Right lobe of liver (tissue), 4 donors: ENCODE measurements at regions not wholly inside any gene's neighbourhood (a gene's known extent, or its start where the extent isn't known, plus 50 kb on each side); places are given as distances from the start of the nearest gene placed in this dataset.

Experiments
- POLR2A ChIP-seq: fragments of 450-650 bp; IDR thresholded peaks from one replicate; pipeline ENCODE4 v1.6.1; 2017; ENCODE audit warnings: antibody characterized with exemption, mild to moderate bottlenecking
- TF ChIP-seq, protein P1 (sequence below), 4 donors: fragments of 200-600 bp in 3 of 4; fragments of 450-650 bp in 1 of 4; IDR thresholded peaks; one replicate each; pipeline versions ENCODE4 v1.5.1 to v1.8.0; 2016 to 2022; ENCODE audit warnings: antibody characterized with exemption in 4 of 4, mild to moderate bottlenecking in 2 of 4
- donor health status: DM: no; HTN: no; CAD: no.
- donor health status: DM: no; HTN: no; CAD: no.
- donor health status: DM: no; HTN: yes; CAD: no.

DNA sequence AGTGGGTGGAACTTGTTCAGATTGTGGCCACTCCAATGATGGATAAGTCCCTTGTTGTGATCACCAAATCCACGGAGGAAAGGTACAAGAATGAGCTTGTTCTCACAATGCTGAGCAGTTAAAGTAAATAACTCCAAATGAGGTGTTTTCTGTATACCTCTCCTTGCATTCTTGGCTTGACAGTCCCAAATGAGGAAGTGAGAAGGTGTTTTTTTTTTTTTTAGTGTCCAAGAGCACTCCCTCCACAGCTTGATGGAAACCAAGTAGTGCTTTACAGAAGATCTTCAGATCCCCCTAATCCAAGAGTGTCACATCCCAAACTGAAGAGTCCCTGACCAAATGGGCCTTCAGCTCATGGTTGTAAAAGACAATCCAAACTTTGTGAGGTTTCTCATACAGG lies 153.6 kb downstream of the ATP23 start:
- TF ChIP-seq, protein P1, sequence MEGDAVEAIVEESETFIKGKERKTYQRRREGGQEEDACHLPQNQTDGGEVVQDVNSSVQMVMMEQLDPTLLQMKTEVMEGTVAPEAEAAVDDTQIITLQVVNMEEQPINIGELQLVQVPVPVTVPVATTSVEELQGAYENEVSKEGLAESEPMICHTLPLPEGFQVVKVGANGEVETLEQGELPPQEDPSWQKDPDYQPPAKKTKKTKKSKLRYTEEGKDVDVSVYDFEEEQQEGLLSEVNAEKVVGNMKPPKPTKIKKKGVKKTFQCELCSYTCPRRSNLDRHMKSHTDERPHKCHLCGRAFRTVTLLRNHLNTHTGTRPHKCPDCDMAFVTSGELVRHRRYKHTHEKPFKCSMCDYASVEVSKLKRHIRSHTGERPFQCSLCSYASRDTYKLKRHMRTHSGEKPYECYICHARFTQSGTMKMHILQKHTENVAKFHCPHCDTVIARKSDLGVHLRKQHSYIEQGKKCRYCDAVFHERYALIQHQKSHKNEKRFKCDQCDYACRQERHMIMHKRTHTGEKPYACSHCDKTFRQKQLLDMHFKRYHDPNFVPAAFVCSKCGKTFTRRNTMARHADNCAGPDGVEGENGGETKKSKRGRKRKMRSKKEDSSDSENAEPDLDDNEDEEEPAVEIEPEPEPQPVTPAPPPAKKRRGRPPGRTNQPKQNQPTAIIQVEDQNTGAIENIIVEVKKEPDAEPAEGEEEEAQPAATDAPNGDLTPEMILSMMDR (IDR thresholded peaks at IDR 0.05) = no peak
- TF ChIP-seq POLR2A = no peak
